HG02642 (cell line): ENCODE measurements at regions not wholly inside any gene's neighbourhood (a gene's known extent, or its start where the extent isn't known, plus 50 kb on each side); places are given as distances from the start of the nearest gene placed in this dataset.

ENCODE experiments used
- ATAC-seq: cut with Tn5 transposase; IDR thresholded peaks from one replicate; pipeline ENCODE4 v1.9.1; 2021; ENCODE audit warnings: mild to moderate bottlenecking; ENCODE audit not compliant: unreplicated experiment, poor library complexity

DNA sequence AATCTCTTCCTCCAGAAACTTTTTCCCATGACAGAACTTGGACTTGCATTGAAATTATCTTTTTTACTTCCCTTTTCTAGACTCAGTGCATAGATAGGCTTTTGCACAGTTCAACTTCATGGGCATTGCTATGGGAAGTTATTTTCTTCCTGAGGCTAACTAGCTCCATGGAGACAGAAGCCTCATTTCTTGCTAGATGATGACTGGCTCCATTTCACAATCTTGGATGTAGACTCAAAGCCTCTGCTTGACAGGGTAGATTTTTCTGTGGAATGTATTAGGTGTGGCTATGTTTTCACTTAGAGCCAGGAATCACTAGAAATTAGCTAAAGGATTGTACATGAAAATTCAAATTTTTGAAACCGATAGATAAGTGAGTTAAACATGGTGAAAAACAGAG, 884.1 kb upstream of the MGAT4C start:
- ATAC-seq: no peak

DNA sequence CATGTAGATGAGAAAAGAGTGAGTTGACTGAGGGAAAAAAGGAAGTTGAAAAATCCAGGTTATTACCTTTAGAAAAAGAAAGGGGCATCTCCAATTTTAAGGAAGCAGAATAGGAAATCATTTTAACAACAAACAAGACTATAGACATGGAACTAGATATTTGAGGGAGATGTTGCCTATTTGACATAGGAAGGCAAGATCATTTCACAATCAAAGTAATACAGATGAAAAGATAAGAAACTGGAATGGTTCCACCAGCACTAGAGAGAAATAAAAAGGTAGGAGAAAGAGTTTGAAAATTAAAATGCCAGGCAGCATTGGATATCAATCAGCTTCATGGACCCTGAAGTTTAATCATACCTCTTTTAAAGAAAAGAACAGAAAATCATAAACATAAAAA, 881.0 kb upstream of the MGAT4C start:
- no peak for ATAC-seq

DNA sequence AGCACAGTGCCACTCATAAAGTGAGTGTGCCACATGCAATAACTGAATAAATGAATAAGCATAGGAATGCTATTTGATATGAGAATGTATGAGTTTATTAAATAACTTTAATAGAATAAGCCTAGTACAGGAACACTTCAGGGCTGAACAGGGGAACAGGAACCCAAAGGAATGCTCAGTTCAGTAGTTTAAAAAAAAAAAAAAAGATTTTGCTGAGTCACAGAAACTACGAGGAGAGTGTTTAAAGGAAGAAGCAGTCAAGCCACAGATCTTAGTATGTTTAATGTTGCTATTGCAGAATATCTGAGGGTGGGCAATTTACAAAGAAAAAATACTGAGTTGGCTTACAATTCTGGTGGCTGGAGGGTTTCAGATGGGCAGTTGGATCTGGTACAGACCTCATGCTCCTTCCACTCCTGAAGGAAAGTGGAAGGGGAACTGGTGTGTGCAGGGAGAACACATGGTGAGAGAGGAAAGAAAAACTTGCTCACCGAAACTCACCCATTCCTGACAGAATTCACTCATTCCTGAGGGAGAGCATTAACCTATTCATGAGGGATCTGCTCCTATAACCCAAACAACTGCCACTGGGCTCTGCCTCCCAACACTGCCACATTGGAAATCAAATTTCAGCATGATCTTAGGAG, 880.3 kb upstream of the MGAT4C start:
- no peak for ATAC-seq

- no peak for ATAC-seq
Measured at GRCh38 chr12:87127272-87127671, 871.1 kb upstream of the MGAT4C start.

GRCh38 chr12:87121896-87122295, 865.7 kb upstream of the MGAT4C start:
- ATAC-seq: no peak

GRCh38 chr12:87120440-87120839, 864.2 kb upstream of the MGAT4C start:
- ATAC-seq: no peak

GRCh38 chr12:87119713-87120112, 863.5 kb upstream of the MGAT4C start:
- ATAC-seq: no peak

- no peak for ATAC-seq
Measured at GRCh38 chr12:87117526-87117925, 861.3 kb upstream of the MGAT4C start.

- no peak for ATAC-seq
Measured at GRCh38 chr12:87116780-87117179, 860.6 kb upstream of the MGAT4C start.

GRCh38 chr12:87112571-87113345, 856.6 kb upstream of the MGAT4C start:
- no peak for ATAC-seq

- ATAC-seq: no peak
Measured at GRCh38 chr12:87107766-87108165, 851.6 kb upstream of the MGAT4C start.

DNA sequence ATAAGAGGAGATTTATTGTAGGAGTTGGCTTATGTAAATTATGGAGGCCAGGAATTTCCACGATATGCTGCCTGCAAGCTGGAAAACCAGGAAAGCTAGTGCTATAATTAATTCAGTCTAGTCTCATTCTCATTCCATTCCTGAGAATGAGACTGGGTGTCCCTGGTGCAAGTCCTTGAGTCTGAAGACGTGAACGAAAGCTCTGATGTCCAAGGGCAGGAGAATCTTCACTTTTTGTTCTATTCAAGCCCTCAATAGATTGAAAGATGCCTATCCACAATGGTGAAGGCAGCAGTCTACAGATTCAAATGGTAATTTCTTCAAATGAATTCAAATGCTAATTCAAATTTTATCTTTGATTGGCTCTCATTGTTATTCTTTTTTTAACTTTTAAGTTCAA, 851.1 kb upstream of the MGAT4C start:
- no peak for ATAC-seq

- no peak for ATAC-seq
Measured at GRCh38 chr12:87096082-87096585, 839.9 kb upstream of the MGAT4C start.

GRCh38 chr12:87094356-87094755, 838.2 kb upstream of the MGAT4C start:
- ATAC-seq: no peak

GRCh38 chr12:87092421-87092820, 836.2 kb upstream of the MGAT4C start:
- ATAC-seq: no peak

GRCh38 chr12:87086118-87086891, 830.1 kb upstream of the MGAT4C start:
- no peak for ATAC-seq

GRCh38 chr12:87085286-87085685, 829.1 kb upstream of the MGAT4C start:
- ATAC-seq: no peak

- no peak for ATAC-seq
Measured at GRCh38 chr12:87082756-87083155, 826.6 kb upstream of the MGAT4C start.

- ATAC-seq: no peak
Measured at GRCh38 chr12:87074781-87075180, 818.6 kb upstream of the MGAT4C start.

GRCh38 chr12:87066326-87066725, 810.1 kb upstream of the MGAT4C start:
- no peak for ATAC-seq

GRCh38 chr12:87059231-87059630, 803.0 kb upstream of the MGAT4C start:
- no peak for ATAC-seq
